ENCODE measurements at regions not wholly inside any gene's neighbourhood (a gene's known extent, or its start where the extent isn't known, plus 50 kb on each side); places are given as distances from the start of the nearest gene placed in this dataset.

DNA sequence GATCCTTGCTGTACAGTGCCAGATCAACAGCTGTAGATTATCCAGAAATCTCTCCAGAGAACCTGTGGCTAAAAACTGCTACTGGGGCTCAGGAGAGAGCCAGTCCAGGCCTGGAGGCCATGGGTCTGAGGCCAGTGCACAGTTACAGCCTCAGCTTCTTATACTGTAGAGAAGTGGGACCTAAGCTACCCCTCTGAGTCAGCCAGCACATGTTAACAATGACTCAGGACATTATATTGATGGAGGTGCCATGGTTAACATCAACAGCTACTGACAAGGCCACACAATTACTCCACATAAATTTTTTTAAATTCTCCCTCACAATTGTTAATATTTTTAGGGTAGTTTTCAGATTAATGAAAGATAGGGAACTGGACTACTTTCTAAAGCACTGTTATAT lies 138.5 kb downstream of the RBM26 start:
- DNase-seq (ENCODE audit: low spot score) = no peak

GRCh38 chr13:79258489-79258888 lies 147.6 kb downstream of the RBM26 start:
- no peak for DNase-seq (ENCODE audit: low spot score)

DNA sequence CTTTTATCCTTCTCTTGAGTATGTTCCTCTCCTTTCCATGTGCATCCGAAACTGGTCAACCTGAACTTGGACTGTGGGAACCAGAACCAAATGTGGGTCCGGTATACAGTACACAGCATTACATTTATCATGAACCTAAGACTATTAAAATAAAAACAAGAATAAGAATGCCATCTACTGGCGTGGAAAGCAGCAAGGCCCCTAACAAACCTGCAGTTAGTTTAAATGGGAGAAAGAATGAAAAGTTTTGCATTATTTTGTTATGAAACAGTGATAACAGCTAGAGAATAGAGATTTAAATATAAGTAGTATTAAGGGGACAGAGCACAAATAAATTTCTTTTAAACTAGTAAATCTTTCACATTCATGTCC lies 159.5 kb downstream of the RBM26 start:
- no peak for DNase-seq (ENCODE audit: low spot score)

DNA sequence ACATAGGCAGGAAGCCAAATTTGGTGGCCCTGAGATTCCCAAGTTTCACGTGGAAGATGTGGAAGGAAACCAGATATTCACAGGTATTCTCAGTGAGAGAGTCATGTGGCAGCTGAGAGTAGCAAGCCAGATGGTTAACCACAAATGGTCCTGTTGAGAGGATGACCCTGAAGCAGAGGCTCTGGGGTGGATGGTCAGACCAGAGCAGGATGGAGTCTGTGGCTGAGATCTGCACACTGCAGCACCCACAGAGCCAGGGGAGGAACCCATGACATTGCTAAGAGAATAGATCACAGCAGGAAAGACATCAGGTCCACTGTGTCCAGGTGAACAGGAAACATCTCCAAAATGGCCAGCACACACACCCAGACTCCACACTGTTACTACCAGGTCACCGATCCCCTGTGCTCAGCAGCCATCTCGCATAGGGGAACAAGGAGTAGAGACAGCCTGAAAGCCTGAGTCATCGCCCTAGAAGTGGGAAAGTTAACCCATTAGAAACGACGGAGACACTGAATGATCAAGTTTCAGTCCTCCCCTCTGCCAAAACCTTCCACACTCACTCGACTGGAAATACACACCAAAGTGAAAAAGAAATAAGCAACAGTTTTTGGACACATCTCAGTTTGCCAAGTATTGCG lies 160.0 kb downstream of the RBM26 start:
- DNase-seq (ENCODE audit: low spot score) = no peak

DNA sequence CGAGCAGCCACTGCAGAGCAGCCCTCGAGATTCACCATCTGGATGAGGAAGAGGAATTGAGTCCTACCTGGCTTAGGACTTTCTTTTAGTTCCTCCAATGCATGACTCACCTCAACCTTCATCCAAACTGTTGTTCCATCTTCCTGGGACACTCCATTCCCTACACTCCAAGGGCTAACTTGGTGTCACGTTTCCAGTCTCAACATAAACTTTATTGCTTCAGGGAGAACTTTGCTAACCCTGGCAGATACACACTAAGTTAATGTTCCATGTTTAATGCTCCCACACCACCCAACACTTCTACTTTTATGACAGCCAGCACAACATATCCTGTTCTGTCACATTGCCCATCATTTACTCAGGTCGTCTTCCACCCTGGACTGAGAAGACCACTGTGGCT lies 164.4 kb downstream of the RBM26 start:
- DNase-seq (ENCODE audit: low spot score) = no peak

- DNase-seq (ENCODE audit: low spot score) = no peak
These were observed 168.1 kb downstream of the RBM26 start for GRCh38 chr13:79237981-79238380.

DNA sequence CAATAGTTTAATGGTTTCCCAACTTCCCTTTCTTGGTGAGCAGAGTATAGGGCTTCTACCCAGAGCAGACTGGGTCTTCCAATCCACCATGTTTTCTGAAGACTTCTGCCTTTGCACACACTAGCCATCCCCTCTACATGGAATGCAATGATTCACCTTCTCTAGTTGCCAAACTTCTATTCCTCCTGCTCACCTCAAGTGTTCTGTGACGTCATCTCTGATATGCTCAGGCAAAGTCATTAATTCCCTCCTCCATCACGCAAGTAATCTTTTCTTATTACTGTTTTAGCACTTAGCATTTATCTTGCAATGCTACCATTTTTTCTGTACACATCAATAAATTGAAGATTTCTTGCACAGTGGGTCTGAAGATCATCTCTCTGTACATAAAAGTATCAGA lies 174.2 kb downstream of the RBM26 start:
- no peak for DNase-seq (ENCODE audit: low spot score)

- DNase-seq (ENCODE audit: low spot score) = no peak
These were observed 176.3 kb downstream of the RBM26 start for GRCh38 chr13:79229761-79230160.

DNA sequence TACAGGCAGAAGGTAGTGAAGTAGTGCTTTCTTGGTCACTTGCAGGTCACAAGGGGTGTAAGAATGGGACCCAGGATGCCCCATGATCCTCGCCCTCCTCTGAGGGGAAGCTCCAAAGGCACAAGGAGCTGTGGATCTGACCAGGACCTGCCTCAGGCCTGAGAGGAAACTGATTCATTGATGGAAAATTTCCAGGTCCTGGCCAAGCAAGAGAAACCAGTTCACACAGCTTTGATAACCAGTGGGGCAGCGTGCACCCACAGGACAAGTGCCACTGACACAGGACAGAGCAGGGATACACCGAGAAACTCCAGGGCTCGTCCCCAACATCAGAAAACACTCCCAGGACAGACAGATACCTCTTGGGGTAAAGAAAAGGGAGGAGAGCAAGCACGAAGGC lies 177.1 kb downstream of the RBM26 start:
- no peak for DNase-seq (ENCODE audit: low spot score)

GRCh38 chr13:79227418-79227817 lies 178.6 kb downstream of the RBM26 start:
- DNase-seq (ENCODE audit: low spot score) = no peak

GRCh38 chr13:79226938-79227337 lies 179.1 kb downstream of the RBM26 start:
- no peak for DNase-seq (ENCODE audit: low spot score)

- no peak for DNase-seq (ENCODE audit: low spot score)
These were observed 179.8 kb downstream of the RBM26 start for GRCh38 chr13:79226250-79226649.

DNA sequence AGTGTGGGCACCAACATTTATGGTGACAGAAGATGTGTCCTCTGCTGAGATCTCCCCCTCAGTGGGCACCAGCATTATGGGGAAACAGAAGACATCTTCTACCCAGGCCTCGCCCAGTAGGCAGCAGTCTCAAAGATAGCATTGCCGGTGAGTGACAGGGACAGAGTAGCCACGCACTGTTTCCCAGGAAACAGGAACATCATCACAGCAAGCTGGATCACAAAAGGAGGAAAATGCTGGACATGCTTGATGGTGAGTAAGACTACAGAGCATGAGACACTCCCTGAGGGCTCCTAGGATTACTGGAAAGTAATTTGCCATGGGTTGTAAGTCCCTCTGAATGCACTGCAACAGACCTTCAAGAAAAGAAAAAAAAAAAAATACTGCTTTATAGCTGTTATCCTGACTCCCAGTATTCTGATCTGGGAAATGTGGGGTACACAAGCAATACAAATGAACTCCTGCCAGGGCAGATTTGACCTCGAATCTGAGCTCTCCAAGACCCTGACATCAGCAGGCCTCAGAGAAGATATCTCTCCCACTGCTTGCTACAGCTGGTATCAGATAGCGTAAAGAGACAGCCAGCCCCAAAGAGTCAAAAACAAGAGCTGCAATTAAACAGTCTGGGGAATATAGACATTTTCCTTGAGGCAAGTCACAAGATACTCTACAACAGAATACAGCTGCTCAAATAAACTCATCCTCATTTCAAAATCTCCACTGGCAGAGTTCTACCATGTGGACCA lies 180.4 kb downstream of the RBM26 start:
- DNase-seq (ENCODE audit: low spot score) = no peak

DNA sequence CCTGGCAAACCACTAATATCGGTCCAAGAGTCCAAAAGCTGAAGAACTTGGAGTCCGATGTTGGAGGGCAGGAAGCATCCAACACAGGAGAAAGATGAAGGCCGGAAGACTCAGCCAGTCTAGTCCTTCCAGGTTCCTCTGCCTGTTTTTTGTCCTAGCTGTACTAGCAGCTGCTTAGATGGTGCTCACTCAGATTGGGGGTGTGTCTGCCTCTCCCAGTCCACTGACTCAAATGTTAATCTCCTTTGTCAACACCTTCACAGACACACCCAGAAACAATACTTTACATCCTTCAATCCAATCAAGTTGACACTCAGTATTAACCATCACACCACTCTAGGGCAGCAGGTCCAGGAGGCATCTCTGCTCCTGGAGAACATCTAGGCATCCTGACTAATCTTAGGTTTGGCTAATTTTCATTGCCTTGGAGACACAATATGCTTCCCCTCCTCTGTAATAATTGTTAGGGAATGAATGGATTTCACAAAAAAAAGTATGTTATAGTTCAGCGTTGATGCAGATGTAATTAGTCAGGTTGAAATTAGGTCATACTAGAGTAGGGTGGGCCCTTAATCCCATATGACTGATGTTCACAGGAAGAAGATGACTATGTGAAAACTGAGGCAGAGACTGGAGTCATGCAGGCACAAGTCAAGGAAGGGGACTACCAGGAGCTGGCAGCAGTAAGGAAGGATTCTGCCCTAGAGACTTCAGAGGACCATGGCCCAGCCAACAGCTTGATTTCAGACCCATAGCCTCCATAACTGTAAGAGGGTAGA lies 183.4 kb downstream of the RBM26 start:
- DNase-seq (ENCODE audit: low spot score) = no peak

DNA sequence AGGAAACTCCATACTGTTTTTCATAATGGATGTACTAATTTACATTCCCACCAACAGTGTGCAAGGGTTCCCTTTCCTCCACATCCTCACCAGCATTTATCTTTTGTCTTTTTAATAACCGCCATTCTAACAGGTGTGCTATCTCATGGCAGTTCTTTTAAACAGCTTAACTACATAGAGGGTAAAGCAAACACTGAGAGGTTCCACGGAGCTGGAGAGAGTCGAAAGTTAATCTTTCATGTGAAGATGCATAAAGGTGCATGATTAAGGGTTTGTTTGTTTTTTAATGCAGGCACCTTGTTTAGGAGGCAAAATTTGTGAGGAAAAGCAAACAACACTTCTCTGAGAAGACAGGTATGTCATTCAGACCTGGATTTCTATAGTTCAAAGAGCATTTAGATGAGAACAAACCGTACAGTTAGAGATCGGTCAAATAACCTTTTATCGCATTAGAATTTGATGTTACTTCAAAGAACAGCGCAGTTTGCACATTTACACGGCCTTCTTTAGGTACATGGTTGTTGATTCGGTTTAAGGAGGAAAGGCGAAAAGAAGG lies 193.9 kb downstream of the RBM26 start:
- DNase-seq (ENCODE audit: low spot score) = no peak

DNA sequence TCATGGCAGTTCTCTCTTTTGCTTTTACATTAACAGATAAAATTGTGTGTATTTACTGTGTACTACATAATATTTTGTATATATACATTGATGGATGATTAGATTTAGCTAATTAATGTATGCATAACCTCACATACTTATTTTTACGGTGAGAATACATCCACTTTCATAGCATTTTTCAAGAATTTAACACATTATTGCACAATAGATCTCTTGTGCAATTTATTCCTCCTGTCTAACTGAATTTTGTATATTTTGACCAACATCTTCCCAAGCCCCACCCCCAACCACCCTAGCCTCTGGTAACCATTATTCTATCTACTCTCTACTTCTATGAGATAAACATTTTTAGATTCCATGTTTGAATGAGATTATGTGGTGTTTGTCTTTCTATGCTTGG lies 194.7 kb downstream of the RBM26 start:
- DNase-seq (ENCODE audit: low spot score) = no peak

DNA sequence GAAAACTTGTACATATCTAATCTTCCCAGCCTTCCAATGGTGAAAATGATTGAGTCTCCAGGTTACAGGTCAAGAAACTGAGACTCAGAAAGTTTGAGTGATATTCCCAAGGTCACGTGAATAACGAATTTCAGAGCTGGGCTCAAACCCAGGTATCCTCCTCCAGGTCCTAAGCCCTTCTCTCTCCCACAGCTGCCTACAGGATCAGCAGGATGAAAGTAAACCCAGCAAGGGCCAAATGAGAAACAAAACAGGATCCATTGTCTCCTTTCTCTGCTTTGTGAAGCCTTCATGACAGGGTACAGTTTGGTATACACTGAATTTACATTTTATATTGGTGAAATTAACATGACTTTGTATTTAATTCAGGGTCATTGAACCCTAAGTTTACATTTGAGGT lies 208.1 kb downstream of the RBM26 start:
- DNase-seq (ENCODE audit: low spot score) = no peak

GRCh38 chr13:79196843-79197242 lies 209.2 kb downstream of the RBM26 start:
- DNase-seq (ENCODE audit: low spot score) = no peak

DNA sequence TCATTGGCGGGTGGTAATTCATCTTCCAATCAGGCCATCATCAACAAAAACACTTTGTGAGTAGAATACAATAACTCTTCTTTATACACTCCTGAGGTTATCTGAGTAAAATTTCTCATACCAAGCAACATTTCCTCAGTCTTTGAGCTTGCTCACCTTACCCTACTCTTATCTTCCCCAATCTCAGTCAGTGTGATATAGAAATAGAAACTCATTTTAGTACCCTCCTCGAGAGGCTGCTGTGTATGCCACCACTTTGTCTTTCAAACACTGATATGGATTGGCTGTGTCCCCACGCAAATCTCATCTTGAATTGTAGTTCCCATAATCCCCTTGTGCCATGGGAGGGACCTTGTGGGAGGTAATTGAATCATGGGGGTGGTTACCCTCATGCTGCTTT lies 209.7 kb downstream of the RBM26 start:
- DNase-seq (ENCODE audit: low spot score) = no peak

DNA sequence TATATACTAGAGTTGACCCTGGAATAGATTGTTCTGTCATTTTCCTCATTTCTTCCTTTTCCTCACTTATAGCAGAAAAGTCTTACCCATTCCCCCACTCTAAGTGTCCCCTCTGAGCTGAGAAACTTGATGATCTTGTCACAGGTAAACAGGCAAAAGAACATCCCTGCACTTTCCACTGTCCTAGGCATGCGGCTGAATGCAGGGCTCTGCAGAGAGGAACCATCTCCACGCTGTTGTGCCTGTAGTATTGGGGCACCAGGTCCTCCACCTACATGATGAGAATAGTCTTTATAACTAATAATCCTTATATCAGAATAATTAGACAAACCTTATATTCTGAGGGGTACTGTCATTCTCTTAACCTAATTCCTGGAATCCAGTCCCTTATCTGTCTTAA lies 211.3 kb downstream of the RBM26 start:
- no peak for DNase-seq (ENCODE audit: low spot score)

GRCh38 chr13:79194272-79194671 lies 211.8 kb downstream of the RBM26 start:
- no peak for DNase-seq (ENCODE audit: low spot score)

DNA sequence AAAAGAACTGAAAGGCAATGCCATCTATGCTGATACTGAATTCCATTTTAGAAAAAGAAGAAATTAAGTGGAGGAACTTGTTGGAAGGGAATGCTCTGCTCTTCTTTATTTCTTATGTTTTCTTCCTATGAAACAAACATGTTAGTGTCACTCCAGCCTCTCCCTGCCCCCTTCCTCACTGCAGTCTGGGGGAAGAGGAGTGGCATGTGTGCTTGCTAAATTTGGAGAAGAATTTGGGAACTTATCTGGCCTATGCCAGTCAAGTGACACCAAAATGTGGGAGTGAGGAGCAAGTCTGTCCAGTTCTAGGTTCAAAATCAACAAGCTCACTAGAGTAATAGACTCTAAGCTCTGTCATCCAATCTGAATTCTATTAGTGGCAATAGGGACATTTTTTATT lies 214.6 kb downstream of the RBM26 start:
- DNase-seq (ENCODE audit: low spot score) = no peak

GRCh38 chr13:79190932-79191331 lies 215.1 kb downstream of the RBM26 start:
- no peak for DNase-seq (ENCODE audit: low spot score)
